COR-L47 (cell line): ENCODE measurements at regions not wholly inside any gene's neighbourhood (a gene's known extent, or its start where the extent isn't known, plus 50 kb on each side); places are given as distances from the start of the nearest gene placed in this dataset.
"Not testable (repeated sequence)": the region's sequence is repeated elsewhere in the genome, so short reads cannot be mapped to it uniquely, and the experiment has no call there.

ENCODE experiments used
- DNase-seq: peaks from one replicate; lab custom pipeline; 2025; lab: John Stamatoyannopoulos, UW

- no peak for DNase-seq
These were observed 177.5 kb downstream of the TLE3 start for GRCh38 chr15:69920221-69920620.

DNA sequence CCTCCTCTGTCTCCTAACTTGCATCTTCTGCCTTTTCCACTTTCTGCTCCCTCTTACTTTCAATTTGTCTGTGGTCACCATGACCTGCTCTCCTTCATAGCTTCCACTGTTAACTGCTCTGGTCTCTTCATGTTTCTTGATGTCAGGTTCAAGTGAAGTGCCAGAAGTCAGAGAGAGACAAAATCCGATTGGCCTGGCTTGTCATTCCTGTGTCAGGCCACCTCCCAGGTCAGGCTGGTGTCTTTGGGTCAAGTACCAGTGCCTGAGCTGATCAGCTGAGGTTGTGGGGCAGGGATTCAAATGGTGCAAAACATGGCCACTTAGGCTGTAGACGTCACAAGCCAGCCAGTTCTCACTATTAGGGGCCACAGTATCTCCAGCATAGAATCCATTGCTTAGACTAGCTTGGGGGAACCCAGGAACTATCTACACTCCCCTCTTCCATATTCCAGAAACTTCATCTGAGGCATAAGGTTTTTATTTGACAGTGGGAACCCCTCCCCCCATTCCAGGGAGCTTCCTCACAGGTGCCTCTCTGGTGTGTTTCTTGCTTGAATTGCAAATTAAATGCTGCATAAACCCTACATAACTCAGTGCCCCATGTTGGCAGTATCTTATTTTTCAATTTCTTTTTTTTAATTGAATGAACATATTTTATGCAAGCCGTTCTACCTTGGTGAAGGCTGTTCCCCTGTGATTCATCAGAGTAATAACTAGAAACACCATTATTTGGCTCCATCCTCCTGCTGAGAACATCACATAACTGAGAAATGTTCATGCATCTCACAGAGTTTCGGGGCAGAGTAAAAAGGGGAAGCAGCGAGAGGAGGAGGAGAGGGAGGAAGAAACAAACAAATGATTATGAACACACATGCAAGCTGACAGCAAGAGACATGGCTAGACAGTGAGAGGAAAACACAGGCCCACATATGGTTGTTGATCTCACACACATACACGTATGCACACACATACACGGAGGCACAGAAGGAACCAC, 175.8 kb downstream of the TLE3 start:
- no peak for DNase-seq

- DNase-seq = no peak
These were observed 173.2 kb downstream of the TLE3 start for GRCh38 chr15:69924531-69924930.

DNA sequence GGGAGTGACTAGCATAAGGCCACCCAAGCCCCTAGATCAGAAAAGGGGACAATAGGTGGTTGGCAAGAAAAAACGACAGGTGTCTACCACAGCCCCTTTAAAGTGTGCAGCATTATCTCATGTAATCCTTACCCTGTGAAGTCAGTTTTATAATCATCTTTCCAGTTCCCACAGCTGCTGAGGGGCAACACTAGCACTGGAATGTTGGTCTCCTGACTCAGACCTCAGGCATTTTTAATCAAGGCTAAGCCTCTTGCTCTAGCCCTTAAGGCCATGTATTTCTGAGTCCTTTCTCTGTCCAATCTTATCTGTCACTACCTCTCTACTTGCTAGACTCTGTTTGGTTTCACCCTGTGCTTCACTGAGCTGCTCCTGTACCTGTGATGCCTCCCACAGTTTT, 171.7 kb downstream of the TLE3 start:
- DNase-seq = no peak

GRCh38 chr15:69926721-69927120, 171.0 kb downstream of the TLE3 start:
- DNase-seq = no peak

DNA sequence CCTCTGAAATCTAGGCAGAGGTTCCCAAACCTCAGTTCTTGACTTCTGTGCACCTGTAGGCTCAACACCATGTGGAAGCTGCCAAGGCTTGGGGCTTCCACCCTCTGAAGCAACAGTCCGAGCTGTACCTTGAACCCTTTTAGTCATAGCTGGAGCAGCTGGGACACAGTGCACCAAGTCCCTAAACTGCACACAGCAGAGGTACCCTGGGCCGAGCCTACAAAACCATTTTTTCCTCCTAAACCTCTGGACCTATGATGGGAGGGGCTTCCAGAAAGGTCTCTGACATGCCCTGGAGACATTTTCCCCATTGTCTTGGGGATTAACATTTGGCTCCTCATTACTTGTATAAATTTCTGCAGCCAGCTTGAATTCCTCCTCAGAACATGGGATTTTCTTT, 168.8 kb downstream of the TLE3 start:
- DNase-seq = not testable (repeated sequence)

- no peak for DNase-seq
These were observed 167.6 kb downstream of the TLE3 start for GRCh38 chr15:69929905-69930630.

- no peak for DNase-seq
These were observed 167.0 kb downstream of the TLE3 start for GRCh38 chr15:69930754-69931153.

GRCh38 chr15:69931156-69931555, 166.6 kb downstream of the TLE3 start:
- no peak for DNase-seq

DNA sequence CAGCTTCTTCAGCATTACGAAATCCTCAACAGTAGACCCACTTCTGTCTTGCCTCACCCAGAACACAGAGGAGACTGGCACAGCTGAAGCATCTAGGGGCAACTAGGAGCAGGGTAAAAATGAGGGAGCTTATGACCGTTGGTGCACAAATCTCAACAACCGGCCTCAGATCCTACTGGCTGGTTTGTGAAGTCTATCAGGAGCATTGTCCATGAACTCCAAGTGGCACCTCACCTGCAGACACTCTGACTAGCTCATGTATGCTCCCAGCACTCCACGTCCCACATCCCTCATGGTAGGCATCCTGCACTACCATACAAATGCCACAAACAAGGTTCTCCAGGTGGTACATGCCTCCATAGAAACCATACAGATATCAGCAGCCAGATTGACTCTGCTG, 163.1 kb downstream of the TLE3 start:
- DNase-seq = no peak

- peak; percentile 21 for DNase-seq
These were observed 157.9 kb downstream of the TLE3 start for GRCh38 chr15:69939513-69940440.

DNA sequence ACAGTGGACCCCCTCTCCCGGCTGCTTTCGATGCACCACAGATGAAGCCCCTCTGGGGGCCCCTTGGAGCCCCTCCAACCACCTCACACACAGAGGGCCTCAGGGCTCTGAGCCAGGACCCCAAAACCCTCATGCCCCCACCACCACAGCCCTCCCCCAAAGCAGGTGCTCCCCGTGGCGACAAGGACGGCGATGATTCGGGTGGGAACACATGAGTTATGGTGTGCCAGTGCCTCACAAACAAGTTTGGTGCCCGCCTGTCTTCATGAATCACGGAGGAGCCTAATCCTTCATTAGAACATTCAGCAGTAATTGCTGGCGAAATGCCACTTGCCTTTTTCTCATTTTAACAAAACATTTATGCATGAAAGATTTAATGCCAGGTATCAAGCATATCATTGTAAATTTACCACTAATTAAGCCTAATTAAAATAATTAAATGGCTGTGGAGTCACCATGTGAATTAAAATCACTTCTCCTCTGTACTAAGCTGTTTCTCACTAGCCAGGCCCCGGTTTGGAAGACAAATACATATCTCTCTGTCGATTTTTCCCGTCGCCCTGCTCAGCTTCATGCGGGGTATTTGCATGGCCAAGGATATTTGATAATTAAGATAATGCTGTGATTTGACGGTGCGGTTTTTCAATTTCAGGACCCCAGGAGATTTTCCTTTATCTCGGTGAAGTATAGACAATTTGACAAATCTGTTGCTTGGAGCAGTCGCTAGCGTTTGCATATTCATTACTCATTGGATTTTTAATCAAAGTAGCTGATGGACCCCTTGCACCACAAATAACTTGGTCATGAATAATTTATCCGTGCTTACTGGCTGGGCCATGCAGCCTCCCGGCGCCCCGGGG, 157.0 kb downstream of the TLE3 start:
- peak; percentile 87 for DNase-seq

- no peak for DNase-seq
These were observed 156.5 kb downstream of the TLE3 start for GRCh38 chr15:69941301-69941605.

- DNase-seq = no peak
These were observed 155.8 kb downstream of the TLE3 start for GRCh38 chr15:69941706-69942495.

- DNase-seq = no peak
These were observed 154.1 kb downstream of the TLE3 start for GRCh38 chr15:69943637-69944036.

DNA sequence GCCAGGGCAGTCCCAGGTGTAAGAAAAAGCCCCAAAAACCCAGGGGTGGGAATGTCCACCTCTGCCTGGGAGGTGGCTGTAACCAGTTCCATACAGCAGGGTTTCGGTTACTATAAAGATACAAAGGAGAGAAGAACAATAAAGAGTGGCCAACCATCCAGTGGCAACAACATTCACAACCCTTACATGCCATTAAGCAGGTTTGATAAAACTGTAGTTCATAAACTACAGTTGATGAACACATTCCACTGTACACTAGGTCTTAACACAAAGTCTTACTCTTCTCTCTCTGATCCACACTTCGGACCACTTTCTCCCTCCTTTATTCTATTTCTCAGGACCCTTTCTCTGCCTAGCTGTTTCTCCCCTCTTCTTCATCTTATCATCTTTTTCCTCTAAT, 152.0 kb downstream of the TLE3 start:
- DNase-seq = no peak

DNA sequence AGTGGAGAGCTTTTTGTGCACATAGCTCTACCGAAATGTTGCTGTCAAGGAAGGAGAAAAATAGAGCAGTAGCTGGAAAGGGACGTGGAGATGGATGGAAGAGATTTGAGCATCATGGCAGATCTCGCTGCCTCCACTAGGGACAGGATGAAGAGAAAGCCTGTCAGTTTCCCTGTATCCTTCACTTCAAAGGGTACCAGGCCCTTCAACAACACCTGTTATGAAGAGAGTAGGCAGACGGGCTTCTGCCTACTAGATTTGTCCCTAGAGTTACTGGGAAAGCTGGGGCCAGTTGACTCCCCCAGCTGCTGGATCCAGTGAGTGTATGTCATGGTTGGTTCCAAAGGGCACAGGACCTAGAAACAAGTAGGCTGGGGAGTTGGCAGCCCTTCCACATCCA, 150.8 kb downstream of the TLE3 start:
- DNase-seq = no peak

DNA sequence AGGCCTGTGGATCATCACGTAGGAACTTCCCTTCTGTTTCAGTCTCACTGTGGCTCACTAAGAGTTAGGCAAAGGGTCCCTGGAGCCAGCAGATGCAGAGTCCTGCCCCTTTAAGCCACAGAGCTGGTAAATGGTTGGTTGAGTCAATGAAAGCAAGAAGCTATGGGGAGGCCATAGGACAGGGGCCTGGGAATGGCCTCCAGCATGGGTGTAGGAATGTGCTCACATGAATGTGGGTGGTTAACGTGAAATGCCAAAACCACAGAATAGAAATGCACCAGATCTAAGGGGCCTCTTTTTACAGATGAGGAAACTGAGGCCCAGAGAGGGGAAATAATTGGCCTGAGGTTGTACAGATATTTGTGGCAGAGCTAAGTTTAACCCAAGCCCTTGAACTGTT, 150.3 kb downstream of the TLE3 start:
- no peak for DNase-seq

- no peak for DNase-seq
These were observed 148.2 kb downstream of the TLE3 start for GRCh38 chr15:69949485-69949884.

- peak; percentile 33 for DNase-seq
These were observed 146.3 kb downstream of the TLE3 start for GRCh38 chr15:69951256-69951897.
